Ishikawa (cell line): ENCODE measurements at regions not wholly inside any gene's neighbourhood (a gene's known extent, or its start where the extent isn't known, plus 50 kb on each side); places are given as distances from the start of the nearest gene placed in this dataset.

Source experiments
- CEBPB ChIP-seq: IDR thresholded peaks from 2 replicates; pipeline ENCODE4 v1.6.1; 2012
- CREB1 ChIP-seq: IDR thresholded peaks from 2 replicates; pipeline ENCODE4 v1.6.1; 2012; ENCODE audit warnings: low read depth
- EGR1 ChIP-seq: IDR thresholded peaks from 2 replicates; pipeline ENCODE4 v1.6.1; 2012
- EP300 ChIP-seq: IDR thresholded peaks from 2 replicates; pipeline ENCODE4 v1.6.1; 2012; ENCODE audit warnings: borderline replicate concordance
- FOXM1 ChIP-seq: IDR thresholded peaks from 2 replicates; pipeline ENCODE4 v1.6.1; 2012; ENCODE audit warnings: low read depth, borderline replicate concordance
- NFIC ChIP-seq: IDR thresholded peaks from 2 replicates; pipeline ENCODE4 v1.6.1; 2012
- RAD21 ChIP-seq: IDR thresholded peaks from 2 replicates; pipeline ENCODE4 v1.6.1; 2012; ENCODE audit warnings: low read depth
- TAF1 ChIP-seq: IDR thresholded peaks from 2 replicates; pipeline ENCODE4 v1.6.1; 2012; ENCODE audit warnings: low read depth, mild to moderate bottlenecking
- TCF12 ChIP-seq: IDR thresholded peaks from 2 replicates; pipeline ENCODE4 v1.6.1; 2012; ENCODE audit warnings: low read depth
- TEAD4 ChIP-seq: IDR thresholded peaks from 2 replicates; pipeline ENCODE4 v1.6.1; 2012
- YY1 ChIP-seq: IDR thresholded peaks from 2 replicates; pipeline ENCODE4 v1.6.1; 2012; ENCODE audit warnings: low read depth
- ZBTB7A ChIP-seq: IDR thresholded peaks from 2 replicates; pipeline ENCODE4 v1.6.1; 2012; ENCODE audit warnings: low read depth
- TF ChIP-seq, protein P1 (sequence below): IDR thresholded peaks from 2 replicates; pipeline ENCODE4 v1.6.1; 2012
- TF ChIP-seq, protein P2 (sequence below): IDR thresholded peaks from 2 replicates; pipeline ENCODE4 v1.6.1; 2012
- TF ChIP-seq, protein P3 (sequence below): IDR thresholded peaks from 2 replicates; pipeline ENCODE4 v1.6.1; 2012; ENCODE audit warnings: low read depth, mild to moderate bottlenecking

GRCh38 chr7:116100626-116101025 is 70.1 kb upstream of the TFEC start:
- TF ChIP-seq TEAD4 (no peak), FOXM1 (no peak), CREB1 (no peak), YY1 (no peak), ZBTB7A (no peak), RAD21 (no peak), TCF12 (no peak), CEBPB (no peak), NFIC (no peak), TAF1 (no peak), EP300 (no peak), EGR1 (no peak)
- TF ChIP-seq, protein P1, sequence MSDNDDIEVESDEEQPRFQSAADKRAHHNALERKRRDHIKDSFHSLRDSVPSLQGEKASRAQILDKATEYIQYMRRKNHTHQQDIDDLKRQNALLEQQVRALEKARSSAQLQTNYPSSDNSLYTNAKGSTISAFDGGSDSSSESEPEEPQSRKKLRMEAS: no peak
- TF ChIP-seq, protein P2, sequence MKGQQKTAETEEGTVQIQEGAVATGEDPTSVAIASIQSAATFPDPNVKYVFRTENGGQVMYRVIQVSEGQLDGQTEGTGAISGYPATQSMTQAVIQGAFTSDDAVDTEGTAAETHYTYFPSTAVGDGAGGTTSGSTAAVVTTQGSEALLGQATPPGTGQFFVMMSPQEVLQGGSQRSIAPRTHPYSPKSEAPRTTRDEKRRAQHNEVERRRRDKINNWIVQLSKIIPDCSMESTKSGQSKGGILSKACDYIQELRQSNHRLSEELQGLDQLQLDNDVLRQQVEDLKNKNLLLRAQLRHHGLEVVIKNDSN: no peak

DNA sequence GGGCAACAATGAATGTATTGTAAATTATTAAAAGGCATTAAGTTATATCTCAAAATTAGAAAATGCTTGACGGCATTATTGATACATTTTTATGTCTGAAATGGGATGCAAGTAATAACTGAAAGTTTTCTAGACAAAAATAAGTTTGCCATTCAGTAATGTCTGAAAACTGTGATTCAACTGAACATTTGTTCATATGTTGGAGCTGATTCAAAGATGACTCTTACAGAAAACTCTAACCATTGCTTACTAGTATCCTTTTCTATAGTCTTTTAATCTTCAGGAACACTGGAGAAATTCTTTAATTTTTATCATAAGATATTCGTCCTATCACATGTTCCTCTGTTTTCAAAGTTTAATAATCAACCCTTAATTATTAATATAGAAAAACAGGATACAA is 71.1 kb upstream of the TFEC start:
- no peak for TF ChIP-seq TEAD4
- no peak for TF ChIP-seq YY1
- no peak for TF ChIP-seq CREB1
- TF ChIP-seq, protein P1: no peak

- TF ChIP-seq ZBTB7A: no peak
- TF ChIP-seq, protein P3, sequence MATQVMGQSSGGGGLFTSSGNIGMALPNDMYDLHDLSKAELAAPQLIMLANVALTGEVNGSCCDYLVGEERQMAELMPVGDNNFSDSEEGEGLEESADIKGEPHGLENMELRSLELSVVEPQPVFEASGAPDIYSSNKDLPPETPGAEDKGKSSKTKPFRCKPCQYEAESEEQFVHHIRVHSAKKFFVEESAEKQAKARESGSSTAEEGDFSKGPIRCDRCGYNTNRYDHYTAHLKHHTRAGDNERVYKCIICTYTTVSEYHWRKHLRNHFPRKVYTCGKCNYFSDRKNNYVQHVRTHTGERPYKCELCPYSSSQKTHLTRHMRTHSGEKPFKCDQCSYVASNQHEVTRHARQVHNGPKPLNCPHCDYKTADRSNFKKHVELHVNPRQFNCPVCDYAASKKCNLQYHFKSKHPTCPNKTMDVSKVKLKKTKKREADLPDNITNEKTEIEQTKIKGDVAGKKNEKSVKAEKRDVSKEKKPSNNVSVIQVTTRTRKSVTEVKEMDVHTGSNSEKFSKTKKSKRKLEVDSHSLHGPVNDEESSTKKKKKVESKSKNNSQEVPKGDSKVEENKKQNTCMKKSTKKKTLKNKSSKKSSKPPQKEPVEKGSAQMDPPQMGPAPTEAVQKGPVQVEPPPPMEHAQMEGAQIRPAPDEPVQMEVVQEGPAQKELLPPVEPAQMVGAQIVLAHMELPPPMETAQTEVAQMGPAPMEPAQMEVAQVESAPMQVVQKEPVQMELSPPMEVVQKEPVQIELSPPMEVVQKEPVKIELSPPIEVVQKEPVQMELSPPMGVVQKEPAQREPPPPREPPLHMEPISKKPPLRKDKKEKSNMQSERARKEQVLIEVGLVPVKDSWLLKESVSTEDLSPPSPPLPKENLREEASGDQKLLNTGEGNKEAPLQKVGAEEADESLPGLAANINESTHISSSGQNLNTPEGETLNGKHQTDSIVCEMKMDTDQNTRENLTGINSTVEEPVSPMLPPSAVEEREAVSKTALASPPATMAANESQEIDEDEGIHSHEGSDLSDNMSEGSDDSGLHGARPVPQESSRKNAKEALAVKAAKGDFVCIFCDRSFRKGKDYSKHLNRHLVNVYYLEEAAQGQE: no peak
- no peak for TF ChIP-seq EGR1
- no peak for TF ChIP-seq TCF12
- TF ChIP-seq TEAD4: no peak
- TF ChIP-seq, protein P2: no peak
- TF ChIP-seq, protein P1: no peak
- no peak for TF ChIP-seq EP300
- TF ChIP-seq CEBPB: no peak
- TF ChIP-seq RAD21: no peak
- TF ChIP-seq YY1: no peak
- no peak for TF ChIP-seq CREB1
- no peak for TF ChIP-seq FOXM1
- TF ChIP-seq TAF1: no peak
- no peak for TF ChIP-seq NFIC
Measured at GRCh38 chr7:116111475-116111874, 80.9 kb upstream of the TFEC start.

GRCh38 chr7:116113310-116113709 is 82.7 kb upstream of the TFEC start:
- TF ChIP-seq EGR1 (no peak), TAF1 (no peak), TCF12 (no peak)
- TF ChIP-seq, protein P3: no peak

GRCh38 chr7:116120839-116121238 is 89.5 kb upstream of the TES start:
- TF ChIP-seq, protein P1: no peak
- TF ChIP-seq FOXM1 (no peak), RAD21 (no peak), TAF1 (no peak), EGR1 (no peak), CEBPB (no peak), CREB1 (no peak), NFIC (no peak)
- TF ChIP-seq, protein P3: no peak
